Upper lobe of left lung (tissue), 6 donors: ENCODE measurements at regions not wholly inside any gene's neighbourhood (a gene's known extent, or its start where the extent isn't known, plus 50 kb on each side); places are given as distances from the start of the nearest gene placed in this dataset.

ENCODE experiments used
- ATAC-seq, 2 donors: fragments of 200-7000 bp; cut with Tn5 transposase; one replicate each; pipeline ENCODE4 v1.9.1; 2022; ENCODE audit warnings: mild to moderate bottlenecking in 2 of 2, moderate library complexity in 2 of 2; ENCODE audit not compliant: low FRiP score in 2 of 2
- DNase-seq, 2 donors: peaks; one replicate each; pipeline ENCODE4 v3.0.0-alpha.2; 2019 to 2020
- H3K27ac ChIP-seq, 4 donors: fragments of 200-600 bp; sonication (generic); one replicate each; pipeline ENCODE4 v1.5.1; 2016 to 2019
- H3K27me3 ChIP-seq, 4 donors: fragments of 200-600 bp; sonication (generic); one replicate each; pipeline ENCODE4 v1.5.1; 2017 to 2019
- H3K36me3 ChIP-seq, 4 donors: fragments of 200-600 bp; sonication (generic); one replicate each; pipeline ENCODE4 v1.5.1; 2016 to 2019
- H3K4me1 ChIP-seq, 4 donors: fragments of 200-600 bp; sonication (generic); one replicate each; pipeline ENCODE4 v1.5.1; 2018 to 2019
- H3K4me3 ChIP-seq, 4 donors: fragments of 200-600 bp; sonication (generic); one replicate each; pipeline ENCODE4 v1.5.1; 2017 to 2019; ENCODE audit warnings: mild to moderate bottlenecking in 2 of 4, moderate library complexity in 1 of 4
- H3K9me3 ChIP-seq, 4 donors: fragments of 200-600 bp; sonication (generic); one replicate each; pipeline ENCODE4 v1.5.1; 2018 to 2019
- EP300 ChIP-seq, 4 donors: sonication (generic); formaldehyde crosslinking; IDR thresholded peaks; one replicate each; pipeline ENCODE4 v1.5.1; 2017; ENCODE audit warnings: antibody characterized with exemption in 4 of 4, control low read depth in 2 of 4
- POLR2A ChIP-seq, 4 donors: fragments of 450-650 bp; IDR thresholded peaks; one replicate each; pipeline ENCODE4 v1.5.1; 2016 to 2017; ENCODE audit warnings: antibody characterized with exemption in 4 of 4, mild to moderate bottlenecking in 2 of 4
- POLR2AphosphoS5 ChIP-seq, 2 donors: sonication (generic); formaldehyde crosslinking; IDR thresholded peaks; one replicate each; pipeline ENCODE4 v1.5.1; 2017; ENCODE audit warnings: antibody characterized with exemption in 2 of 2
- WGBS, 2 donors: methylation state at CpG; one replicate each; pipeline ENCODE4 v1.1.5; 2017 to 2018; 5-methylcytosine and 5-hydroxymethylcytosine counted together
- TF ChIP-seq, protein P1 (sequence below), 6 experiments: fragments of 450-650 bp in 4 of 6; fragments of 200-600 bp in 2 of 6; sonication (generic) in 2 of 6; IDR thresholded peaks; one replicate each; pipeline ENCODE4 v1.5.1; 2016 to 2019; ENCODE audit warnings: antibody characterized with exemption in 6 of 6
- donor health status: DM: no; HTN: no; CAD: no; lungs with moderate emphysema.
- donor health status: DM: no; HTN: yes; CAD: no; lungs with severe emphysema.

DNA sequence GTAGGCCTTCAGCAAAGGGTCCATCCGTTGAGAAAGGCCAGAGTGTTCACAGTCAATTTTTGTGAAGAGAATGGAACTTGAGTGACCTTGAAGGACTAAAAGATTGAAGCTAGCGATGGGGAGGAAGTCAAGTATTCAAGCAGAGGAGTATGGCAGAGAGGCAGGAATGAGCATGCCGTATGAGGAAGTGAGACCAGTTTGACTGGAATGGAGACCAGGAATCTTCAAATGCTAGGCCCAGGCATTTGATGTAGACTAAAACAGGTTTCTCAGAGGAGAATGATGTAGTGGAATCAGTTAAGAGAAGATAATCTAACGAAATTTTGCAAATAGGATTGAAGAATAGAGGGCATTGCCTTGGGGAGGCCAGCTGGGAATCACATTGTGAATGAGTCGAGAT, 90.4 kb upstream of the SEMA6A start:
- no peak overlapping the region for H3K4me3 ChIP-seq
- 84 to 88% methylated on average over 5 of the region's 5 CpGs for WGBS, 2 donors
- TF ChIP-seq EP300 (IDR thresholded peaks at IDR 0.05) (no peak), POLR2AphosphoS5 (IDR thresholded peaks at IDR 0.05) (no peak), POLR2A (IDR thresholded peaks at IDR 0.05) (no peak)
- TF ChIP-seq, protein P1, sequence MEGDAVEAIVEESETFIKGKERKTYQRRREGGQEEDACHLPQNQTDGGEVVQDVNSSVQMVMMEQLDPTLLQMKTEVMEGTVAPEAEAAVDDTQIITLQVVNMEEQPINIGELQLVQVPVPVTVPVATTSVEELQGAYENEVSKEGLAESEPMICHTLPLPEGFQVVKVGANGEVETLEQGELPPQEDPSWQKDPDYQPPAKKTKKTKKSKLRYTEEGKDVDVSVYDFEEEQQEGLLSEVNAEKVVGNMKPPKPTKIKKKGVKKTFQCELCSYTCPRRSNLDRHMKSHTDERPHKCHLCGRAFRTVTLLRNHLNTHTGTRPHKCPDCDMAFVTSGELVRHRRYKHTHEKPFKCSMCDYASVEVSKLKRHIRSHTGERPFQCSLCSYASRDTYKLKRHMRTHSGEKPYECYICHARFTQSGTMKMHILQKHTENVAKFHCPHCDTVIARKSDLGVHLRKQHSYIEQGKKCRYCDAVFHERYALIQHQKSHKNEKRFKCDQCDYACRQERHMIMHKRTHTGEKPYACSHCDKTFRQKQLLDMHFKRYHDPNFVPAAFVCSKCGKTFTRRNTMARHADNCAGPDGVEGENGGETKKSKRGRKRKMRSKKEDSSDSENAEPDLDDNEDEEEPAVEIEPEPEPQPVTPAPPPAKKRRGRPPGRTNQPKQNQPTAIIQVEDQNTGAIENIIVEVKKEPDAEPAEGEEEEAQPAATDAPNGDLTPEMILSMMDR (IDR thresholded peaks at IDR 0.05), result no peak
- DNase-seq (no peak), ATAC-seq (no peak)
- H3K27ac ChIP-seq, result no peak overlapping the region
- H3K9me3 ChIP-seq, result peaks cover 0 to 15% (median 10%) of the 10 kb centered on the region in 4 donors
- H3K36me3 ChIP-seq, result no peaks in the 10 kb centered on the region
- H3K4me1 ChIP-seq, result peaks cover 0 to 3% (median 0%) of the 10 kb centered on the region in 4 donors
- H3K27me3 ChIP-seq, result no peaks in the 10 kb centered on the region

DNA sequence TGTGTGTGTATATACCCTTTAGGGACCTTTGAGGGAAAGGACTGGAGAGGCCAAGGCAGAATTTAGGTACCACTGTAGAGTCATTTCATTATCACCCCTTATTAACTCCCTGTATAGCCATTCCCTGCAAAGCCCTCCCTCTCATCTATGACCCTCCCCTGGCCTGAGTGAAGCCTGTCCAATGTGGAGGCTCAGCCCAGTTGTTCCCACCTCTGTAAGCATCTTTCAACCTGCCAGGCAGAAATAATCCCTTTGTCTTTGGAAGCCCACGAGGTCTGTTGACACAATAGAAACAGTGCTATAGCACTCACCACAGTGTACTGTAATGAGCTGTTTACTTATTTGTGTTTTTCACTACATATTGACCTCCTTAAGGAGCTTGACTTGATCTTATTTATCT, 88.5 kb upstream of the SEMA6A start:
- TF ChIP-seq EP300 (IDR thresholded peaks at IDR 0.05) (no peak), POLR2AphosphoS5 (IDR thresholded peaks at IDR 0.05) (no peak), POLR2A (IDR thresholded peaks at IDR 0.05) (no peak)
- TF ChIP-seq, protein P1 (IDR thresholded peaks at IDR 0.05), result no peak
- Histone ChIP-seq H3K9me3 (peaks cover 0 to 15% (median 10%) of the 10 kb centered on the region in 4 donors), H3K4me3 (no peak overlapping the region), H3K27ac (no peak overlapping the region), H3K4me1 (peaks cover 0 to 5% (median 0%) of the 10 kb centered on the region in 4 donors), H3K27me3 (no peaks in the 10 kb centered on the region), H3K36me3 (no peaks in the 10 kb centered on the region)
- no peak for DNase-seq
- ATAC-seq, result no peak
- 53 to 75% methylated on average over 1 of the region's 1 CpG for WGBS, 2 donors

- TF ChIP-seq POLR2AphosphoS5 (IDR thresholded peaks at IDR 0.05), result no peak
- no peak for TF ChIP-seq EP300 (IDR thresholded peaks at IDR 0.05)
- TF ChIP-seq POLR2A (IDR thresholded peaks at IDR 0.05), result no peak
- TF ChIP-seq, protein P1 (IDR thresholded peaks at IDR 0.05), result no peak
Measured at GRCh38 chr5:116661419-116661818, 86.8 kb upstream of the SEMA6A start.

DNA sequence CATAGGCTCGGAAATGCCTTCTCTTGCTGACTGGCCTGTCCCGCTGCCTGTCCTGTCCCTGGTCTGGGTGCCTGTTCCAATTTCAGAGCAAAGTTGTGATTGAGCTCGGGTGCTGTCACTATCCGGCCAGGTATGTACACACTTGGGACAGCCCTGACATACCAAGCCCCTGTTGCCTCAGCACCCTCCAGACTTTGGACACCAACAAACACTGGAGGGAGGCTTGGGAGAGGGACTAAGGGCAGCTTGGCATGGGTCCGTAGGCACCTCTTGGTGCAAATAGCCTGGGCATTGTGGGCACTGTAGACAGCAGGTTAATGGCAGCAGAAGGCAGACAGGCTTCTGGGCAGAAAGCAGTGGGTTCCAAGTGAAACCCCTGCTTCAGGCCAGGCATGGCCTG, 86.3 kb upstream of the SEMA6A start:
- Histone ChIP-seq H3K27ac (no peak overlapping the region), H3K9me3 (peaks cover 0 to 15% (median 10%) of the 10 kb centered on the region in 4 donors), H3K36me3 (no peaks in the 10 kb centered on the region), H3K4me3 (no peak overlapping the region), H3K27me3 (no peaks in the 10 kb centered on the region), H3K4me1 (peaks cover 0 to 7% (median 0%) of the 10 kb centered on the region in 4 donors)
- DNase-seq, result peak in 1 of 2 donors; percentile 5
- 98 to 100% methylated on average over 1 to 5 of the region's 5 CpGs for WGBS, 2 donors
- ATAC-seq, result no peak
- TF ChIP-seq EP300 (IDR thresholded peaks at IDR 0.05), result no peak
- TF ChIP-seq POLR2AphosphoS5 (IDR thresholded peaks at IDR 0.05), result no peak
- no peak for TF ChIP-seq POLR2A (IDR thresholded peaks at IDR 0.05)
- TF ChIP-seq, protein P1 (IDR thresholded peaks at IDR 0.05), result no peak

More at GRCh38 chr5:116661419-116661818, 86.8 kb upstream of the SEMA6A start:
- Histone ChIP-seq H3K36me3 (no peaks in the 10 kb centered on the region), H3K27me3 (no peaks in the 10 kb centered on the region), H3K4me1 (peaks cover 0 to 7% (median 0%) of the 10 kb centered on the region in 4 donors), H3K4me3 (no peak overlapping the region), H3K27ac (no peak overlapping the region), H3K9me3 (peaks cover 0 to 15% (median 10%) of the 10 kb centered on the region in 4 donors)
- 79 to 95% methylated on average over 4 of the region's 4 CpGs for WGBS, 2 donors
- DNase-seq, result no peak
- no peak for ATAC-seq

- DNase-seq (no peak), ATAC-seq (no peak)
- WGBS, 2 donors, result 74 to 77% methylated on average over 1 of the region's 1 CpG
- H3K27ac ChIP-seq, result no peak overlapping the region
- no peak overlapping the region for H3K4me3 ChIP-seq
- H3K36me3 ChIP-seq, result no peaks in the 10 kb centered on the region
- peaks cover 0 to 7% (median 0%) of the 10 kb centered on the region in 4 donors for H3K4me1 ChIP-seq
- H3K9me3 ChIP-seq, result peaks cover 0 to 15% (median 10%) of the 10 kb centered on the region in 4 donors
- H3K27me3 ChIP-seq, result no peaks in the 10 kb centered on the region
- TF ChIP-seq EP300 (IDR thresholded peaks at IDR 0.05) (no peak), POLR2AphosphoS5 (IDR thresholded peaks at IDR 0.05) (no peak), POLR2A (IDR thresholded peaks at IDR 0.05) (no peak)
- TF ChIP-seq, protein P1 (IDR thresholded peaks at IDR 0.05), result no peak
Measured at GRCh38 chr5:116658830-116659229, 84.2 kb upstream of the SEMA6A start.
